ENCODE measurements at regions not wholly inside any gene's neighbourhood (a gene's known extent, or its start where the extent isn't known, plus 50 kb on each side); places are given as distances from the start of the nearest gene placed in this dataset.

GRCh38 chr15:62400778-62401177 lies 235.7 kb upstream of the C2CD4B start:
- Histone ChIP-seq H3K4me2 (no peak overlapping the region), H3K9ac (no peak overlapping the region), H3K36me3 (peaks cover 3% of the 10 kb centered on the region; the same call in 1 of the 2 replicates), H3K4me3 (no peak overlapping the region), H3K9me3 (peaks cover 38% of the 10 kb centered on the region), H3K27me3 (no peaks in the 10 kb centered on the region), H3K4me1 (no peaks in the 10 kb centered on the region), H4K20me1 (no peaks in the 10 kb centered on the region), H3K27ac (no peak overlapping the region)
- TF ChIP-seq Cebpa-rat (IDR thresholded peaks at IDR 0.05), result no peak

GRCh38 chr15:62402687-62403086 lies 237.6 kb upstream of the C2CD4B start:
- TF ChIP-seq Cebpa-rat (IDR thresholded peaks at IDR 0.05), result no peak
- no peaks in the 10 kb centered on the region for H3K4me1 ChIP-seq
- no peak overlapping the region for H3K9ac ChIP-seq
- H4K20me1 ChIP-seq, result no peaks in the 10 kb centered on the region
- H3K36me3 ChIP-seq, result peaks cover 3% of the 10 kb centered on the region; the same call in 1 of the 2 replicates
- H3K4me2 ChIP-seq, result no peak overlapping the region
- no peak overlapping the region for H3K27ac ChIP-seq
- H3K9me3 ChIP-seq, result peaks cover 34% of the 10 kb centered on the region
- H3K27me3 ChIP-seq, result no peaks in the 10 kb centered on the region
- no peak overlapping the region for H3K4me3 ChIP-seq

GRCh38 chr15:62403164-62403809 lies 238.2 kb upstream of the C2CD4B start:
- no peak overlapping the region for H3K4me2 ChIP-seq

DNA sequence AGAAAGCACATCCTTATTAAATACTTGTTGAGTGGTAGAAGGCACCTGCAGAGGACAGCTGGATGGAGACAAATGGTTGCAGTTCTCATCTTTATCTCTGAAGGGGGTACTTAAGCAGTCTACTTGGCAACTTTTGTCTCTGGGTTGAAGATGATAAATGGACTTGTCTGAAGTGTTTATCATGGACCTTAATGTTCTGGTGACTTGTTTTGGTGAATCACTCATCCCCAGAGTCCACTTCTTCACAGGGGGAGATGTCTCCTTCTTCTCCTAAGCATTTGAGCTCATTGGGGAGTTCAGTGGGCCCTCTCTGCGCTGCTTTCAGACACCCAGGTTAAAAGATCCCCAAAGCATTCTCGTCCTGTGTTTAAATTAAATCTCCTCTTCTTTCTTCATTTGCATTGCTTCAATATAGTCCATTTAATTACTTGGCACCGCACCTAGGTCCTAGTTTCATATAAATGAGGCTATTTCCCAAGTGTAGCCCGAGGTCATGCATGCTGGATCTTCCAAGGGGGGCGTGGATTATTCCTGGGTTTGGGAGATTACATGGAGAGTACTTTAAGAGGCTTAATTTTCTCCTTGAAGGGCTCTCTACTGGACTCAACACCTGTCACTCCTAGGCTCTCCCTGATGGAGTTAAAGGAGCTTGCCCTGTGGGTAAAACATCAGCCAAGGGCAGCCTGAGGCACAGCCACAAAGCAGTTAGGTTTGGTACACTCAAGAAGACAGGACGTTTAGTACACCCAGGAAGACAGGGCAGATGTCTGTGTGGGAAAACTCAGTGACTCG lies 239.3 kb upstream of the C2CD4B start:
- H3K9ac ChIP-seq, result no peak overlapping the region
- H3K27ac ChIP-seq, result no peak overlapping the region
- no peaks in the 10 kb centered on the region for H4K20me1 ChIP-seq
- no peaks in the 10 kb centered on the region for H3K36me3 ChIP-seq
- H3K4me3 ChIP-seq, result no peak overlapping the region
- H3K4me1 ChIP-seq, result no peaks in the 10 kb centered on the region
- TF ChIP-seq Cebpa-rat (IDR thresholded peaks at IDR 0.05), result no peak
- no peak overlapping the region for H3K4me2 ChIP-seq
- H3K27me3 ChIP-seq, result no peaks in the 10 kb centered on the region
- H3K9me3 ChIP-seq, result peaks cover 17% of the 10 kb centered on the region

More at GRCh38 chr15:62403164-62403809, 238.2 kb upstream of the C2CD4B start:
- Histone ChIP-seq H3K27ac (no peak overlapping the region), H3K9me3 (peaks cover 28% of the 10 kb centered on the region), H3K4me3 (no peak overlapping the region), H3K36me3 (peaks cover 3% of the 10 kb centered on the region; the same call in 1 of the 2 replicates), H3K27me3 (no peaks in the 10 kb centered on the region), H4K20me1 (no peaks in the 10 kb centered on the region), H3K9ac (no peak overlapping the region), H3K4me1 (no peaks in the 10 kb centered on the region)
- no peak for TF ChIP-seq Cebpa-rat (IDR thresholded peaks at IDR 0.05)

- no peaks in the 10 kb centered on the region for H4K20me1 ChIP-seq
- TF ChIP-seq Cebpa-rat (IDR thresholded peaks at IDR 0.05), result no peak
- H3K36me3 ChIP-seq, result no peaks in the 10 kb centered on the region
- no peak overlapping the region for H3K4me3 ChIP-seq
- H3K27ac ChIP-seq, result no peak overlapping the region
- no peak overlapping the region for H3K9ac ChIP-seq
- no peaks in the 10 kb centered on the region; the same call in 1 of the 2 replicates for H3K9me3 ChIP-seq
- no peaks in the 10 kb centered on the region for H3K27me3 ChIP-seq
- no peaks in the 10 kb centered on the region for H3K4me1 ChIP-seq
- no peak overlapping the region for H3K4me2 ChIP-seq
Observed at GRCh38 chr15:62406305-62406891, 241.3 kb upstream of the C2CD4B start.

GRCh38 chr15:62407216-62407615 lies 242.1 kb upstream of the C2CD4B start:
- Histone ChIP-seq H3K4me1 (no peaks in the 10 kb centered on the region), H3K4me3 (no peak overlapping the region), H3K4me2 (no peak overlapping the region), H4K20me1 (no peaks in the 10 kb centered on the region), H3K9me3 (no peaks in the 10 kb centered on the region), H3K27ac (no peak overlapping the region), H3K9ac (no peak overlapping the region), H3K36me3 (no peaks in the 10 kb centered on the region), H3K27me3 (no peaks in the 10 kb centered on the region)
- no peak for TF ChIP-seq Cebpa-rat (IDR thresholded peaks at IDR 0.05)

- H3K27ac ChIP-seq, result no peak overlapping the region
- H4K20me1 ChIP-seq, result no peaks in the 10 kb centered on the region
- no peak for TF ChIP-seq Cebpa-rat (IDR thresholded peaks at IDR 0.05)
- H3K9me3 ChIP-seq, result no peaks in the 10 kb centered on the region
- no peak overlapping the region for H3K9ac ChIP-seq
- H3K27me3 ChIP-seq, result no peaks in the 10 kb centered on the region
- no peaks in the 10 kb centered on the region for H3K4me1 ChIP-seq
- no peak overlapping the region for H3K4me2 ChIP-seq
- no peaks in the 10 kb centered on the region for H3K36me3 ChIP-seq
- no peak overlapping the region for H3K4me3 ChIP-seq
Observed at GRCh38 chr15:62407962-62408361, 242.9 kb upstream of the C2CD4B start.

DNA sequence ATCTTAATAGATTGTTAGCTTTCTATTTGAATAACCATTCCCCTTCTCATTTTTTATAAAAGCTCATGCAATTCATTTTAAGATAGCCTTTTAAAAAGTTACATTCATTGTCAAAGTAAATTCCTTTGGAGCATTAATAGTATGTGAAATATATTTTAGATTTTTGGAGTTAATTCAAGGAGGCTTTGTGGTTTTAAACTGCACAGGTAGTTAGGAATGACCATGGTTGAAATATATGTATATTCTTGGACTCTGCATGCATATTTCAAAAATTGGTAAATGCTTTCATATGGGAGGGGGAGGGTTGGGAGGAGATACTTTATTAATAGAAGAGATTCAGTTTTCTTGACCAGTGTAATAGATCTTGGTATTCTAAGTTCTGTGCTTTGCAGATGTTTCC lies 244.4 kb upstream of the C2CD4B start:
- Histone ChIP-seq H3K9ac (no peak overlapping the region), H3K27me3 (no peaks in the 10 kb centered on the region), H4K20me1 (no peaks in the 10 kb centered on the region), H3K4me2 (no peak overlapping the region), H3K27ac (no peak overlapping the region), H3K36me3 (no peaks in the 10 kb centered on the region), H3K9me3 (no peaks in the 10 kb centered on the region), H3K4me3 (no peak overlapping the region), H3K4me1 (no peaks in the 10 kb centered on the region)
- no peak for TF ChIP-seq Cebpa-rat (IDR thresholded peaks at IDR 0.05)

DNA sequence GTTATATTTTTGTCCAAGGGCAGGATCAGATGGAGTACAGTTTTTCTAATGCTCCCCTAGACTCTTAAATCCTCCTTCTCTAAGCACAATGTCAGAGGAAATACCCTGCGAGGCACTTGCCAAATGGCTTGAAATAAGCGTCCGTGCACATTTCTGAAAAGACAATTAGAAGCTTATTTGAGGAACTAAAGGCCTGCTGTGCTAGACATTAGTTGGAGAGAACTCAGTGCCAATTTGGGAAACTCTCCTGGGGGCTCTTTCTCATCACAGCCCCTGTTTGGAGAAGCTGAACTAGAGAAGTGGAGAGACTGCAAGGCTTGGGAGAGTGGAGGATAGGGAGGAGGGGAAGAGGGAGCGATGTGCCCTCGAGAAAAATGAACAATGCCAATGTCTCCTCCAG lies 247.6 kb upstream of the C2CD4B start:
- H4K20me1 ChIP-seq, result no peaks in the 10 kb centered on the region
- no peaks in the 10 kb centered on the region for H3K27me3 ChIP-seq
- no peaks in the 10 kb centered on the region for H3K36me3 ChIP-seq
- H3K4me1 ChIP-seq, result peaks cover 9% of the 10 kb centered on the region; the same call in 1 of the 2 replicates
- no peak for TF ChIP-seq Cebpa-rat (IDR thresholded peaks at IDR 0.05)
- H3K27ac ChIP-seq, result no peak overlapping the region
- no peak overlapping the region for H3K4me2 ChIP-seq
- H3K9ac ChIP-seq, result no peak overlapping the region
- H3K4me3 ChIP-seq, result no peak overlapping the region
- H3K9me3 ChIP-seq, result no peaks in the 10 kb centered on the region

DNA sequence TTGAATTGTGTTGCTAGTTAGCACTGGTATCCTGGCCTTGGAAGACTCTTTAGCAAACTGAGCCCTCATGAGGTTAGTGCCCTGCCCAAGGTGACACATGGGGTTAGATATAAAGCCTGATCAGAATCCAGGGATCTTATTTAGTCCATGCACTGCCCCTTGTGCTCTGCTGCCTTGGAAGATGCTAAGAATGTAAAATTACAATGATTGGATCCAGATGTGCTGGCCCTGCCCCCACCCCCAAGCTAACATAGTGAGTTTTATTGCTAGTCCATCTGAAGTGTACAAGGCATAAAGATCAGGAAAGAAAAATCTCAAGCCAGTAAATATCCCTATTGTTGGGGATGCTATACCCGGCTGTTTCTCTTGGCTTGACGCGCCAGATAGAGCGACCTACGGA lies 248.1 kb upstream of the C2CD4B start:
- H3K9me3 ChIP-seq, result no peaks in the 10 kb centered on the region
- H3K4me3 ChIP-seq, result no peak overlapping the region
- H3K36me3 ChIP-seq, result no peaks in the 10 kb centered on the region
- H3K27me3 ChIP-seq, result no peaks in the 10 kb centered on the region
- H3K4me2 ChIP-seq, result no peak overlapping the region
- H3K27ac ChIP-seq, result no peak overlapping the region
- no peaks in the 10 kb centered on the region for H4K20me1 ChIP-seq
- peaks cover 9% of the 10 kb centered on the region; the same call in 1 of the 2 replicates for H3K4me1 ChIP-seq
- TF ChIP-seq Cebpa-rat (IDR thresholded peaks at IDR 0.05), result no peak
- H3K9ac ChIP-seq, result no peak overlapping the region

Data from BLaER1 (cell line).